ENCODE measurements at regions not wholly inside any gene's neighbourhood (a gene's known extent, or its start where the extent isn't known, plus 50 kb on each side); places are given as distances from the start of the nearest gene placed in this dataset.

GRCh38 chr6:144744720-144745119 lies 459.6 kb downstream of the UTRN start:
- TF ChIP-seq CTCF (IDR thresholded peaks at IDR 0.05; ENCODE audit: low read depth, low read length, poor library complexity, severe bottlenecking) (no peak), EZH2phosphoT487 (IDR thresholded peaks at IDR 0.05; ENCODE audit: borderline replicate concordance, low read length) (no peak)
